ENCODE measurements at regions not wholly inside any gene's neighbourhood (a gene's known extent, or its start where the extent isn't known, plus 50 kb on each side); places are given as distances from the start of the nearest gene placed in this dataset.

- ChIA-PET POLR2A (no interaction called here), CTCF (ENCODE audit: low intra/inter-chr PET ratio, low total read pairs) (no interaction called here)
- ATAC-seq, result no peak
- Histone ChIP-seq H2AFZ (ENCODE audit: low read length) (no peak overlapping the region), H3K9ac (ENCODE audit: insufficient read depth, low read depth, low read length) (no peak overlapping the region), H3K27ac (ENCODE audit: extremely low read length, insufficient read depth, low read length) (no peak overlapping the region), H3K9me3 (ENCODE audit: low read length) (no peaks in the 10 kb centered on the region), H4K20me1 (ENCODE audit: insufficient read depth, low read length) (no peaks in the 10 kb centered on the region), H3K36me3 (replicated peaks in 1 of 2; ENCODE audit: control insufficient read depth in 1 of 2, insufficient read depth in 2 of 2, low read length in 2 of 2) (peaks cover 24 to 36% of the 10 kb centered on the region in 2 experiments; a peak in 4 of 5 replicates), H3K4me3 (replicated peaks in 1 of 3; ENCODE audit: insufficient read depth in 1 of 3, low read depth in 2 of 3, low read length in 3 of 3) (no peak overlapping the region), H3K79me2 (ENCODE audit: insufficient read depth, low read length) (no peaks in the 10 kb centered on the region), H3K27me3 (ENCODE audit: control insufficient read depth in 1 of 2, insufficient read depth in 2 of 2, low read length in 2 of 2) (no peaks in the 10 kb centered on the region), H3K4me1 (ENCODE audit: insufficient read depth, low read length) (no peaks in the 10 kb centered on the region), H3K4me2 (ENCODE audit: low read depth, low read length) (no peak overlapping the region)
- no peak for TF ChIP-seq ZBTB26 (CRISPR knock-in tag; IDR thresholded peaks at IDR 0.05; ENCODE audit: borderline replicate concordance)
- TF ChIP-seq TSC22D2 (CRISPR knock-in tag; IDR thresholded peaks at IDR 0.05; ENCODE audit: borderline replicate concordance), result no peak
- no peak for TF ChIP-seq ZSCAN20 (CRISPR knock-in tag; IDR thresholded peaks at IDR 0.05; ENCODE audit: borderline replicate concordance)
- no peak for TF ChIP-seq ZNF232 (CRISPR knock-in tag; IDR thresholded peaks at IDR 0.05; ENCODE audit: borderline replicate concordance)
- no peak for TF ChIP-seq ZNF383 (CRISPR knock-in tag; IDR thresholded peaks at IDR 0.05; ENCODE audit: borderline replicate concordance)
- no peak for TF ChIP-seq ZNF639 (CRISPR knock-in tag; conservative IDR thresholded peaks at IDR 0.05)
- TF ChIP-seq ZBTB10 (CRISPR knock-in tag; IDR thresholded peaks at IDR 0.05; ENCODE audit: borderline replicate concordance), result no peak
- TF ChIP-seq ZFY (CRISPR knock-in tag; IDR thresholded peaks at IDR 0.05), result no peak
- TF ChIP-seq ZBTB46 (CRISPR knock-in tag; IDR thresholded peaks at IDR 0.05; ENCODE audit: borderline replicate concordance), result no peak
- no peak for TF ChIP-seq NCOA2 (CRISPR knock-in tag; IDR thresholded peaks at IDR 0.05)
- no peak for TF ChIP-seq FOSL2 (CRISPR knock-in tag; IDR thresholded peaks at IDR 0.05)
- in situ Hi-C loops (cut with HindIII; ENCODE audit: extremely low pct_ligation_motif_present, low pct_unique_long_range_greater_than_20kb), result no loop called here
- no peak for DNase-seq (ENCODE audit: low spot score)
- intact Hi-C loops (cut with micrococcal nuclease; ENCODE audit: unreplicated experiment), result no loop called here
- BruUV-seq (replicated peaks), result no TSS peak
- no peak for FAIRE-seq
- 98% methylated on average over 5 of the region's 11 CpGs for whole genome bisulfite sequencing (ENCODE audit: low lambda C conversion rate)
Observed at GRCh38 chr19:5206751-5207075, 133.9 kb downstream of the PTPRS start.

Data from HepG2 (cell line).